CD4-positive, alpha-beta T cell (primary cell): ENCODE measurements at regions not wholly inside any gene's neighbourhood (a gene's known extent, or its start where the extent isn't known, plus 50 kb on each side); places are given as distances from the start of the nearest gene placed in this dataset.

Experiments
- ATAC-seq: fragments of 200-7000 bp; cut with Tn5 transposase; one replicate; pipeline ENCODE4 v1.10.0; 2022; ENCODE audit warnings: mild to moderate bottlenecking; ENCODE audit not compliant: poor library complexity
- CTCF ChIA-PET: fragments of 350-600 bp; sonication (Branson Sonifier 250); formaldehyde crosslinking; loops from one replicate; lab custom pipeline; 2021; ENCODE audit warnings: antibody characterized with exemption, inconsistent platforms; lab: Charles Lee
- POLR2A ChIA-PET: fragments of 350-600 bp; sonication (Branson Sonifier 250); formaldehyde crosslinking; loops from one replicate; lab custom pipeline; 2021; ENCODE audit warnings: antibody characterized with exemption, inconsistent platforms; lab: Charles Lee
- DNase-seq, 14 experiments: peaks; one replicate each; pipeline ENCODE4 v3.0.0-alpha.2; 2013 to 2020; ENCODE audit warnings: mixed read lengths in 2 of 14
- H3K27ac ChIP-seq, 2 donors: one replicate each; pipeline versions ENCODE4 v1.5.1 to v1.7.0; 2013; ENCODE audit warnings: low read length in 2 of 2, low read depth in 1 of 2, mild to moderate bottlenecking in 1 of 2
- H3K27me3 ChIP-seq, 2 experiments: 1 replicate in 1 of 2; 2 replicates in 1 of 2; pipeline versions ENCODE4 v1.6.1 to v1.7.0; 2013; ENCODE audit warnings: low read length in 2 of 2, control low read depth in 1 of 2, mild to moderate bottlenecking in 1 of 2, moderate library complexity in 1 of 2; ENCODE audit not compliant: insufficient read depth in 2 of 2, control insufficient read depth in 1 of 2
- H3K36me3 ChIP-seq: one replicate; pipeline ENCODE4 v1.6.1; 2013; ENCODE audit warnings: low read length, control low read depth; ENCODE audit not compliant: insufficient read depth
- H3K4me1 ChIP-seq: one replicate; pipeline ENCODE4 v1.6.1; 2013; ENCODE audit warnings: low read length, control low read depth; ENCODE audit not compliant: insufficient read depth
- H3K4me3 ChIP-seq: one replicate; pipeline ENCODE4 v1.5.1; 2013; ENCODE audit warnings: mild to moderate bottlenecking, low read length, moderate library complexity
- H3K9me3 ChIP-seq, 2 experiments: 1 replicate in 1 of 2; 2 replicates in 1 of 2; pipeline versions ENCODE4 v1.6.1 to v1.7.0; 2013; ENCODE audit warnings: low read length in 2 of 2, mild to moderate bottlenecking in 2 of 2, control low read depth in 1 of 2, moderate library complexity in 1 of 2; ENCODE audit not compliant: control insufficient read depth in 1 of 2, insufficient read depth in 1 of 2
- H3K27ac Mint-ChIP-seq: one replicate; pipeline ENCODE4 v1.8.0; 2020; ENCODE audit warnings: mixed read lengths
- H3K27me3 Mint-ChIP-seq: one replicate; pipeline ENCODE4 v1.8.0; 2021; ENCODE audit warnings: mixed read lengths
- H3K36me3 Mint-ChIP-seq: one replicate; pipeline ENCODE4 v1.8.0; 2021; ENCODE audit warnings: low read depth, mixed read lengths
- H3K4me1 Mint-ChIP-seq: one replicate; pipeline ENCODE4 v1.8.0; 2021; ENCODE audit warnings: low read depth, mixed read lengths
- H3K4me3 Mint-ChIP-seq: one replicate; pipeline ENCODE4 v1.8.0; 2020; ENCODE audit warnings: mild to moderate bottlenecking, mixed read lengths
- H3K9me3 Mint-ChIP-seq: one replicate; pipeline ENCODE4 v1.8.0; 2020; ENCODE audit warnings: mixed read lengths
- CTCF ChIP-seq: fragments of 200-600 bp; IDR thresholded peaks from one replicate; pipeline ENCODE4 v1.8.0; 2022; ENCODE audit warnings: antibody characterized with exemption, mild to moderate bottlenecking
- intact Hi-C, 2 experiments: fragments of 100-400 bp; cut with DNase I in 1 of 2; cut with micrococcal nuclease in 1 of 2; formaldehyde crosslinking; loops; one replicate each; pipeline versions ENCODE4 v1.15.1 to v1.9.0; 2023 to 2025; cut with DNase I, micrococcal nuclease

- no peaks in the 10 kb centered on the region for H3K36me3 Mint-ChIP-seq
Measured at GRCh38 chr7:118753479-118753878, 529.0 kb downstream of the ANKRD7 start.

GRCh38 chr7:118754608-118755007, 530.1 kb downstream of the ANKRD7 start:
- no peak for DNase-seq
- no peak overlapping the region for H3K4me3 Mint-ChIP-seq
- H3K9me3 Mint-ChIP-seq, result no peaks in the 10 kb centered on the region
- intact Hi-C loops, result no loop called here
- H3K4me1 Mint-ChIP-seq, result no peaks in the 10 kb centered on the region
- Histone ChIP-seq H3K27me3 (no peaks in the 10 kb centered on the region), H3K4me3 (no peak overlapping the region), H3K27ac (no peak overlapping the region), H3K9me3 (no peaks in the 10 kb centered on the region), H3K36me3 (no peaks in the 10 kb centered on the region), H3K4me1 (no peaks in the 10 kb centered on the region)
- TF ChIP-seq CTCF, result no peak
- no peaks in the 10 kb centered on the region for H3K27me3 Mint-ChIP-seq
- no peak overlapping the region for H3K27ac Mint-ChIP-seq
- no peak for ATAC-seq
- ChIA-PET CTCF (no interaction called here), POLR2A (no interaction called here)
- no peaks in the 10 kb centered on the region for H3K36me3 Mint-ChIP-seq

More at GRCh38 chr7:118753479-118753878, 529.0 kb downstream of the ANKRD7 start:
- Histone ChIP-seq H3K27me3 (no peaks in the 10 kb centered on the region), H3K4me1 (no peaks in the 10 kb centered on the region), H3K36me3 (no peaks in the 10 kb centered on the region), H3K27ac (no peak overlapping the region), H3K9me3 (no peaks in the 10 kb centered on the region), H3K4me3 (no peak overlapping the region)
- no peak for ATAC-seq
- no peak overlapping the region for H3K4me3 Mint-ChIP-seq
- POLR2A ChIA-PET, result no interaction called here
- CTCF ChIA-PET, result no interaction called here
- H3K9me3 Mint-ChIP-seq, result no peaks in the 10 kb centered on the region
- H3K27me3 Mint-ChIP-seq, result no peaks in the 10 kb centered on the region
- H3K27ac Mint-ChIP-seq, result no peak overlapping the region
- intact Hi-C loops, result no loop called here
- TF ChIP-seq CTCF, result no peak
- DNase-seq, result no peak
- H3K4me1 Mint-ChIP-seq, result no peaks in the 10 kb centered on the region

- no peaks in the 10 kb centered on the region for H3K27me3 ChIP-seq
- H3K27me3 Mint-ChIP-seq, result no peaks in the 10 kb centered on the region
Measured at GRCh38 chr7:118755067-118755625, 530.6 kb downstream of the ANKRD7 start.

More at GRCh38 chr7:118755067-118755625, 530.6 kb downstream of the ANKRD7 start:
- no peaks in the 10 kb centered on the region for H3K36me3 ChIP-seq
- ChIA-PET POLR2A (no interaction called here), CTCF (no interaction called here)
- H3K4me1 Mint-ChIP-seq, result no peaks in the 10 kb centered on the region
- H3K9me3 Mint-ChIP-seq, result no peaks in the 10 kb centered on the region
- no peak overlapping the region for H3K4me3 Mint-ChIP-seq
- H3K4me3 ChIP-seq, result no peak overlapping the region
- no peaks in the 10 kb centered on the region for H3K9me3 ChIP-seq
- no peak for DNase-seq
- no peak overlapping the region for H3K27ac ChIP-seq
- no peaks in the 10 kb centered on the region for H3K4me1 ChIP-seq
- ATAC-seq, result no peak
- intact Hi-C loops, result no loop called here
- TF ChIP-seq CTCF, result no peak
- no peaks in the 10 kb centered on the region for H3K36me3 Mint-ChIP-seq
- no peak overlapping the region for H3K27ac Mint-ChIP-seq
